ENCODE measurements at regions not wholly inside any gene's neighbourhood (a gene's known extent, or its start where the extent isn't known, plus 50 kb on each side); places are given as distances from the start of the nearest gene placed in this dataset.

- H3K27ac Mint-ChIP-seq: no peak overlapping the region
- no peaks in the 10 kb centered on the region for H3K27me3 Mint-ChIP-seq (ENCODE audit: low read depth)
- TF ChIP-seq CTCF (IDR thresholded peaks at IDR 0.05; ENCODE audit: unreplicated experiment in 3 of 3): no peak
- H3K36me3 Mint-ChIP-seq (ENCODE audit: low read depth): peaks cover 5% of the 10 kb centered on the region
- H3K9me3 Mint-ChIP-seq: peaks cover 19% of the 10 kb centered on the region
- no peak overlapping the region for H3K4me3 Mint-ChIP-seq
- H3K4me1 Mint-ChIP-seq: no peaks in the 10 kb centered on the region
These were observed 206.5 kb downstream of the AUH start for GRCh38 chr9:91155181-91155580.

- no peak for TF ChIP-seq CTCF (IDR thresholded peaks at IDR 0.05; ENCODE audit: unreplicated experiment in 3 of 3)
- H3K36me3 Mint-ChIP-seq (ENCODE audit: low read depth): peaks cover 5% of the 10 kb centered on the region
- H3K27ac Mint-ChIP-seq: no peak overlapping the region
- H3K4me3 Mint-ChIP-seq: no peak overlapping the region
- H3K9me3 Mint-ChIP-seq: peaks cover 16% of the 10 kb centered on the region
- H3K4me1 Mint-ChIP-seq: no peaks in the 10 kb centered on the region
- H3K27me3 Mint-ChIP-seq (ENCODE audit: low read depth): no peaks in the 10 kb centered on the region
These were observed 205.9 kb downstream of the AUH start for GRCh38 chr9:91155746-91156376.

- H3K36me3 Mint-ChIP-seq (ENCODE audit: low read depth): peaks cover 5% of the 10 kb centered on the region
- no peak overlapping the region for H3K27ac Mint-ChIP-seq
- peaks cover 13% of the 10 kb centered on the region for H3K9me3 Mint-ChIP-seq
- H3K4me1 Mint-ChIP-seq: peaks cover 4% of the 10 kb centered on the region
- no peak for TF ChIP-seq CTCF (IDR thresholded peaks at IDR 0.05; ENCODE audit: unreplicated experiment in 3 of 3)
- H3K27me3 Mint-ChIP-seq (ENCODE audit: low read depth): no peaks in the 10 kb centered on the region
- H3K4me3 Mint-ChIP-seq: no peak overlapping the region
These were observed 205.1 kb downstream of the AUH start for GRCh38 chr9:91156451-91157234.

- H3K9me3 Mint-ChIP-seq: peaks cover 9% of the 10 kb centered on the region
- H3K4me3 Mint-ChIP-seq: no peak overlapping the region
- H3K27me3 Mint-ChIP-seq (ENCODE audit: low read depth): no peaks in the 10 kb centered on the region
- H3K36me3 Mint-ChIP-seq (ENCODE audit: low read depth): peaks cover 2% of the 10 kb centered on the region
- H3K27ac Mint-ChIP-seq: no peak overlapping the region
- H3K4me1 Mint-ChIP-seq: peaks cover 14% of the 10 kb centered on the region
- TF ChIP-seq CTCF (IDR thresholded peaks at IDR 0.05; ENCODE audit: unreplicated experiment in 3 of 3): no peak
These were observed 203.8 kb downstream of the AUH start for GRCh38 chr9:91157883-91158282.

GRCh38 chr9:91158286-91158685 lies 203.4 kb downstream of the AUH start:
- no peaks in the 10 kb centered on the region for H3K36me3 Mint-ChIP-seq (ENCODE audit: low read depth)
- H3K27me3 Mint-ChIP-seq (ENCODE audit: low read depth): no peaks in the 10 kb centered on the region
- no peak for TF ChIP-seq CTCF (IDR thresholded peaks at IDR 0.05; ENCODE audit: unreplicated experiment in 3 of 3)
- H3K27ac Mint-ChIP-seq: no peak overlapping the region
- peaks cover 17% of the 10 kb centered on the region for H3K4me1 Mint-ChIP-seq
- no peak overlapping the region for H3K4me3 Mint-ChIP-seq
- peaks cover 7% of the 10 kb centered on the region for H3K9me3 Mint-ChIP-seq

GRCh38 chr9:91158946-91159345 lies 202.8 kb downstream of the AUH start:
- H3K4me1 Mint-ChIP-seq: peaks cover 17% of the 10 kb centered on the region
- TF ChIP-seq CTCF (IDR thresholded peaks at IDR 0.05; ENCODE audit: unreplicated experiment in 3 of 3): no peak

More at GRCh38 chr9:91158946-91159345, 202.8 kb downstream of the AUH start:
- Mint-ChIP-seq H3K27ac (no peak overlapping the region), H3K9me3 (peaks cover 6% of the 10 kb centered on the region), H3K4me3 (no peak overlapping the region), H3K27me3 (ENCODE audit: low read depth) (no peaks in the 10 kb centered on the region), H3K36me3 (ENCODE audit: low read depth) (no peaks in the 10 kb centered on the region)

Data from nephron (organoid).